Left ventricle myocardium superior (tissue), 1 donor: ENCODE measurements at regions not wholly inside any gene's neighbourhood (a gene's known extent, or its start where the extent isn't known, plus 50 kb on each side); places are given as distances from the start of the nearest gene placed in this dataset.
"Not testable (repeated sequence)": the region's sequence is repeated elsewhere in the genome, so short reads cannot be mapped to it uniquely, and the experiment has no call there.

Experiments
- ATAC-seq: fragments of 200-7000 bp; cut with Tn5 transposase; one replicate; pipeline ENCODE4 v1.9.1; 2020; ENCODE audit warnings: mild to moderate bottlenecking, moderate library complexity
- DNase-seq: peaks from one replicate; pipeline ENCODE4 v3.0.0-alpha.2; 2020
- intact Hi-C: fragments of 100-400 bp; cut with micrococcal nuclease; formaldehyde crosslinking; loops from one replicate; pipeline ENCODE4 v1.11.0; 2022
- donor health status: DM: no; HTN: yes; CAD: no; lungs with severe emphysema.

DNA sequence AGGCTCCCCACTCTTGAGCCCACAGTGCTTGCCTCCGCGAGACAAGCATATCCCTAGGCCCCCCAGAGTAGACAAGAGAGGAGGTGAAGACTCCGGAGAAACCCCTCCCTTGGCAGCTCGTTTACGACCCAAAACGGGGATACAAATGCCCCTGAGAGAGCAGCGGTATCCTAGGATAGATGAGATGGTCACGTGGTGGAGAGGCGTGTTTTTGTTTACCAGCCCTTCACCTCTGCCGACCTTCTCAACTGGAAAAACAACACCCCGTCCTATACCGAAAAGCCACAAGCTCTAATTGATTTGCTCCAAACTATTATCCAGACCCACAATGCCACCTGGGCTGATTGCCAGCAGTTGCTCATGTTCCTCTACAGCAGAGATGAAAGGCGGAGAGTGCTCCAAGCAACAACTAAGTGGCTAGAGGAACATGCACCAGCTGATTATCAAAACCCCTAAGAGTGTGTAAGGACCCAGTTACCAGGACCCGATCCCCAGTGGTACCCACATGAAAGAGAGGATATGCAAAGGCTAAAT, 99.5 kb upstream of the OSBPL11 start:
- DNase-seq: no peak
- intact Hi-C loops: no loop called here
- ATAC-seq: no peak

DNA sequence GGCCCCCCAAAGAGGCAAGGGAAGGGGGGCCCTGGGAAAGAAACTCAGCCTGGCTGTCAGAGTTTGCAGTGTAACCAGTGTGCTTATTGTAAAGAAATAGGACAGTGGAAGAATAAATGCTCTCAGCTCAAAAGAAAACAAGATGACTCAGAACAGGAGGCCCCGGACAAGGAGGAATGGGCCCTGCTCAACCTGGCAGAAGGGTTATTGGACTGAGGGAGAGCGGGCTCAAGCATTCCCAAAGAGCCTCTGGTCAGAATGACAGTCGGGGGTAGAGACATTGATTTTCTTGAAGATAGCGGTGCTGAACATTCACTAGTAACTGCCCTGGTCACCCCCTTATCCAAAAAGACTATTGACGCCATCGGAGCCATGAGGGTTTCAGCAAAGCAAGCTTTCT, 100.4 kb upstream of the OSBPL11 start:
- DNase-seq (no peak), ATAC-seq (no peak)
- intact Hi-C loops: no loop called here

DNA sequence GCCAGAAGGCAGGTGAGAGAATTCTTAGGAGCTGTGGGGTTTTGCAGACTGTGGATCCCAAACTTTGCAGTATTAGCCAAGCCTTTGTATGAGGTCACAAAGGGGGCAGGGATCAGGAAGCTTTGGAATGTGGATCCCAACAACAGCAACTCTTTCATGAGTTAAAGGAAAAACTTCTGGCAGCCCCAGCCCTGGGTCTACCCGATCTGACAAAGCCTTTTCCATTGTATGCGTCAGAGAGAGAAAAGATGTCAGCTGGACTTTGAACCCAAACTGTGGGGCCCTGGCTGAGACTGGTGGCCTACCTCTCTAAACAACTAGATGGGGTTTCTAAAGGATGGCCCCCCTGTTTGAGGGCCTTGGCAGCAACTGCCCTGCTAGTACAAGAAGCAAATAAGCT, 101.8 kb upstream of the OSBPL11 start:
- DNase-seq, intact Hi-C loops, ATAC-seq: not testable (repeated sequence)

DNA sequence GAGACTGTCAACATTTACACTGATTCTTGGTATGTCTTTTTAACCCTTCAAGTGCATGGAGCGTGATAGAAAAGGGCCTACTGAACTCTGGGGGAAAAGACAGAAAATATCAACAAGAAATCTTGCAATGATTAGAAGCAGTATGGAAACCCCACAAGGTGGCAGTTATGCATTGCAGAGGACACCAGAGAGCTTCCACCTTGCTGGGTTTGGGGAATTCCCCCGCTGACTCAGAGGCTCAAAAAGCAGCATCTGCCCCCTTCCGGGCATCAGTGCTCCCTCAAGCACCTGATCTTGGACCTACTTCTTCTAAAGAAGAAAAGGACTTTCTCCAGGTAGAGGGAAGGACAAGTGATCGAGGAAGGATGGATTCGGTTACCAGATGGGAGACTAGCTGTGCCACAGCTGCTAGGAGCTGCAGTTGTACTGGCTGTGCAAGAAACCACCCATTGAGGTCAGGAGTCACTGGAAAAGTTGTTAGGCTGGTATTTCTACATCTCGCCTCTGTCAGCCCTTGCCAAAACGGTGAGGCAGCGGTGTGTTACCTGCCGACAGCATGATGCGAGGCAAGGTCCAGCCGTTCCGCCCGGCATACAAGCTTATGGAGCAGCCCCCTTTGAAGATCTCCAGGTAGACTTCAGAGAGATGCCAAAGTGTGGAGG, 102.8 kb upstream of the OSBPL11 start:
- not testable (repeated sequence) for ATAC-seq

DNA sequence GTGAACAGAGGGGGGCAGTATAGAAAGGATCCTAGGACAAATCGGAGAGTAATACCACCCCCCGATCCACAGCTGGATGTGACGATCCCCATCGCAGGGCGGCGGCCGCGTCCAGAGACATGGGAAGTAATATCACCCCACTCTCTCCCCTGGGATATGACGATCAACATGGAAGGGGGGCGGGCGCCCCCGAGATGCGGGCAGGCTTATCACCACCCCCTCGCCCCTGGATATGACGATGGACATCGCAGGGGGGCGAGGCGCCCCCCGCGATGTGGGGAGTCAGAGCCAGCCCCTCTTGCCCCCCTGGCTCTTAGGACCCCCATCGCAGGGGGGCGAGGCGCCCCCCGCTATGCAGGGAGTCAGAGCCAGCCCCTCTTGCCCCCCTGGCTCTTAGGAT, 120.4 kb upstream of the OSBPL11 start:
- intact Hi-C loops: no loop called here
- ATAC-seq: no peak

More for the DNA sequence above, 102.8 kb upstream of the OSBPL11 start:
- intact Hi-C loops, DNase-seq: not testable (repeated sequence)

DNA sequence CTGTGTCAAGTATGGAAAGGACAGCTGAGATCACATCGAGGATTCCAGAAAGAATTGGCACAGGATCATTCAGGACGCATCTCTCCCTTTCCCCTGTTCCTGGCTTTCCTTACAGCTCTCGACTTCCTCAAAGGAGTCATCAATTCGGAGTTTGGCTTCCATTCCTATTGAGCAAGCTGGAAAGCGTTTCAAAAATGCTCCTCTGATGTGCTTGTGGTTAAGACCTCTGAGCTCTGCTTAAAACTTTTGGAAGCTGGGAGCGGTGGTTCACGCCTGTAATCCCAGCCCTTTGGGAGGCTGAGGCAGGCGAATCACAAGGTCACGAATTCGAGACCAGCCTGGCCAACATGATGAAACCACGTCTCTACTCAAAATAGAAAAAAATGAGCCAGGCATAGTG, 136.9 kb upstream of the OSBPL11 start:
- DNase-seq, ATAC-seq, intact Hi-C loops: not testable (repeated sequence)

More for the DNA sequence above, 120.4 kb upstream of the OSBPL11 start:
- no peak for DNase-seq

DNA sequence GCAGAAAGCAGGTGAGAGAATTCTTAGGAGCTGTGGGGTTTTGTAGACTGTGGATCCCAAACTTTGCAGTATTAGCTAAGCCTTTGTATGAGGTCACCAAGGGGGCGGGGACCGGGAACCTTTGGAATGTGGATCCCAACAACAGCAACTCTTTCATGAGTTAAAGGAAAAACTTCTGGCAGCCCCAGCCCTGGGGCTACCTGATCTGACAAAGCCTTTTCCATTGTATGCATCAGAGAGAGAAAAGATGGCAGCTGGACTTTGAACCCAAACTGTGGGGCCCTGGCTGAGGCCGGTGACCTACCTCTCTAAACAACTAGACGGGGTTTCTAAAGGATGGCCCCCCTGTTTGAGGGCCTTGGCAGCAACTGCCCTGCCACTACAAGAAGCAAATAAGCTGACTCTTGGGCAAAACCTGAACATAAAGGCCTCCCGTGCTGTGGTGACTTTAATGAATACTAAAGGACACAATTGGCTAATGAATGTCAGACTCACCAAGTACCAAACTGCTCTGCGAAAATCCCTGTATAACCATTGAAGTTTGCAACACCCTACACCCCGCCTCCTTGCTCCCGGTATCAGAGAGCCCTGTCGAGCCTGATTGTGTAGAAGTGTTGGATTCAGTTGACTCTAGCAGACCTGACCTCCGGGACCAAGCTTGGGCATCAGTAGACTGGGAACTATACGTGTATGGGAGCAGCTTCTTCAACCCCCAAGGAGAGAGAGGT, 146.9 kb upstream of the OSBPL11 start:
- DNase-seq, intact Hi-C loops, ATAC-seq: not testable (repeated sequence)

DNA sequence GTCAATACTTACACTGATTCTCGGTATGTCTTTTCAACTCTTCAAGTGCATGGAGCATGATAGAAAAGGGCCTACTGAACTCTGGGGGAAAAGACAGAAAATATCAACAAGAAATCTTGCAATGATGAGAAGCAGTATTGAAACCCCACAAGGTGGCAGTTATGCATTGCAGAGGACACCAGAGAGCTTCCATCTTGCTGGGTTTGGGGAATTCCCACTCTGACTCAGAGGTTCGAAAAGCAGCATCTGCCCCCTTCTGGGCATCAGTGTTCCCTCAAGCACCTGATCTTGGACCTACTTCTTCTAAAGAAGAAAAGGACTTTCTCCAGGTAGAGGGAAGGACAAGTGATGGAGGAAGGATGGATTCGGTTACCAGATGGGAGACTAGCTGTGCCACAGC, 147.5 kb upstream of the OSBPL11 start:
- intact Hi-C loops, ATAC-seq: not testable (repeated sequence)

DNA sequence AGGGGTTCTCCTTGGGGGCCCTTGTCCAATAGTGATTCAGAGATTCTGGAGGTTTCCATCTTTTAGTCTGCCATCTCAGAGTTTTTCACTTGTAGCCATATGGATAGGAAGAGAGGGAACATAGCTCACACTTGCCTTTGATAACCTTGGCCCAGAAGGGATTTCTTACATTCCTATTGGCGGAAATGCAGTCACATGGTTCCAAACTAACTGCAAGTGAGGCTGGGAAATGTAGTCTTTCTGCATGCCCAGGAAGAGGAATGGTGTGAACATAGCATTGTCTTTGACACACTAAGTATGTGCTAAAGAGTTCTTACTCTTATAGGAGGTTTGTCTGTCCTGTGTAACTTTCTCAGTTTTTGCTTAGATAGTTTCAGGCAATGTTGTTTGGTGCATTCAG, 161.8 kb upstream of the OSBPL11 start:
- intact Hi-C loops, ATAC-seq, DNase-seq: not testable (repeated sequence)

More for the DNA sequence above, 147.5 kb upstream of the OSBPL11 start:
- not testable (repeated sequence) for DNase-seq

DNA sequence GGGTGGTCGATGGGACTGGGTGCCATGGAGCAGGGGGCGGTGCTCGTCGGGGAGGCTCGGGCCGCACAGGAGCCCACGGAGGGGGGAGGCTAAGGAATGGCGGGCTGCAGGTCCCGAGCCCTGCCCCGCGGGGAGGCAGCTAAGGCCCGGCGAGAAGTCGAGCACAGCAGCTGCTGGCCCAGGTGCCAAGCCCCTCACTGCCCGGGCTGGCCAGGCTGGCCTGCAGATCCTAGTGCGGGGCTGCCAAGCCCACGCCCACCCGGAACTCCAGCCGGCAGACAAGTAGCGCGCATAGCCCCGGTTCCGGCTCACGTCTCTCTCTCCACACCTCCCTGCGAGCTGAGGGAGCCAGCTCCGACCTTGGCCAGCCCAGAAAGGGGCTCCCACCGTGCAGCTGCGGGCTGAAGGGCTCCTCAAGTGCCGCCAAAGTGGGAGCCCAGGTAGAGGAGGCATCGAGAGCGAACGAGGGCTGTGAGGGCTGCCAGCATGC, 163.4 kb upstream of the OSBPL11 start:
- intact Hi-C loops, ATAC-seq, DNase-seq: not testable (repeated sequence)

DNA sequence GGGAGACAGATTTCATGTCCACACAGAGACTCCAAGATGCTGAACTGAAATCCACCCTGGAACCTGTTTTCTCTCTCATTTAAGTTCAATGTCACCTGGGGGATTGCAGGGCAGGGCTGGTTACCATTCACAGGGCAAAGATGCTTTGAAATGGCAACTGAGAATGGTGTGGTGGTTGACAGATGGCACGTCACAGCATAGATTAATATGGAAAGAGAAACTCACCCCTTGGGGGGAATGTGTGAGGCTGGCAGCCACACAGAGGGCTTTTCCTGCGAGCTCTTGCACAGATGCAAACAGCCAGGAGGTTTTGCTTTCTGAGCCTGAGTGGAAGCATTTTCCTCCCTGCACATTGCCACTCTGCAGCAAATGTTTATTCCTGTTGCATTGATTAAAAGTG, 167.3 kb upstream of the OSBPL11 start:
- DNase-seq, intact Hi-C loops, ATAC-seq: not testable (repeated sequence)

DNA sequence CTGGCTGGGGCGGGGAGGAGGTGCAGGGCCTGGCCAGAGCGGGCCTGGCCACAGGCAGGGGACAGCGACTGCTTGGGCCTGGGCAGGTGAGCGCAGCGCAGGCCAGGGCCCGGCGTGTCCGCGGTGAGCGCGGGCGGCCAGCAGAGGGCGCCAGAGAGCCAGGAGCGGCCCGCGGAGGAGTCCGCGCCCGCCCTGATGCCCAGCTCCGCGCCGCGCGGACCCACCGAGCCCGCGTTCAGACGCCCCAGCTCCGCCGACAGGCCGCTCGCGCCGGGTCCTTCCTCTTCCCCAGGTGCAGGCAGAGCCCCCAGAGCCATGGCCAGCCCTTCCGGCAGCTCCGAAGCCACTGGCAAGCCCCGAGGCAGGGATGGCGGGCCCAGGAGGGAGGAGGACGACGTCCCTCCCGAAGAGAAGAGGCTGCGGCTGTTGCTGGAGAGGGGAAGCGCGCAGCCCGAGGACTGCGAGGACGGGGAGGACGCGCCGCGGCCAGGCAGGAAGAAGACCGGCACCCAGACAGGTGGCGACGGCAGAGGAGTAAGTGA, 171.1 kb upstream of the OSBPL11 start:
- intact Hi-C loops, ATAC-seq: not testable (repeated sequence)
- DNase-seq: peak; percentile 79

DNA sequence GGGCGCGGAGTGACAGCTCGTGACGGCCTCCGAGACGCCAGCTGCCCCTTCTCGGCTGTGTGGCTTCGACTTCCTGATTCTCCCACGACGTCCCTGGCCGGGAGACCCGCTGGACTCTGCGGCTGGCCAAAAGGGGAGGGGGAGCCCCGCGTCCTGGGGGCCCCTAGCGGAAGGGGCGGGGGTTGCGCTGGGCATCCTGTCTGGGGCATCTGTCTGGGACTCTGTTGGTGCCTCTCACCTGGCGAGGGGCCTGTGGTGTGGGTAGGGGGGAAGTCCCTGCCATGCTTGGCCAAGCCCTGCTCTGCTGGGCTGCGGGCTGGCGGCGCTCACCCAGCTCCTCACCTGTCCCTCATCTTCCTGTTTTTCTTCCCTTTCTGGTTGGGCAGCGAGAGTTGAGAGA, 171.6 kb upstream of the OSBPL11 start:
- ATAC-seq, intact Hi-C loops, DNase-seq: not testable (repeated sequence)

DNA sequence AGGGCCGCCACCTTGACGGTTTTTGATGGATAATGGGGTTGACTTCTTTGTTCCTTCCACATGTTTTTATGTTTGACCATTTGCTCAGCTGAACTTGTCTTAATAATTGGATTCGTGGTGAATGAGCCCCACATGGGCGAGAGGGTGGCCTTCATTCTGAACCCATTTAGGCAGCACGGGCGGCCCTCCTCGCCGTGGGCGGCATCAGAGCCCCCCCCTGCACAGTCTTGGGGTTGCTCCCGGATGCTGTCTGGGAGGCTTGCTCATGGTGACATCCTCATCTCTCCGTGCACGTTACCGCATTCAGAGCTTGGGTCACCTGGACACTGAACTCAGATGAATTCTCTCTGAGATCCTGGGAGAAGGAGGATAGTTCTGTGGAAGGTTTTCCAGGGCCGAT, 172.3 kb upstream of the OSBPL11 start:
- DNase-seq (no peak), ATAC-seq (no peak)
- intact Hi-C loops: no loop called here

DNA sequence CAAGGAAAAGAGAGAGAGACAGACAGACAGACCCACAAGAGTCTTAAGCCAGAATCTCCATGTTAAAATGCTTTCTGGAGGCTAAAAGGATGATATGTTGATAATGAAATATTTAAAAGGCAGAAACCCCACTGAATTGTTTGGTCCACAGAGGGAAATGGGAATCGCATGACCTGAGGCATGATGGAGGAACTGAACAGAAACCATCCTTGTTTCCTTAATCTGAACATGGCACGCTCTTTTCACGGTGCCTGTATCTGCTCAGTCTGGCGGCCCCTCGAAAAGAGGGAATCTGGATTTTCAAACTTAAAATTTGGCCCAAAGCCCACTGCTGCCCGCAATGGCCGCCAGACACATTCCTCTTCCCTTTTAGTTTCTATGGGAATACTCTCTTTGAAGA, 173.5 kb upstream of the OSBPL11 start:
- intact Hi-C loops, ATAC-seq, DNase-seq: not testable (repeated sequence)

DNA sequence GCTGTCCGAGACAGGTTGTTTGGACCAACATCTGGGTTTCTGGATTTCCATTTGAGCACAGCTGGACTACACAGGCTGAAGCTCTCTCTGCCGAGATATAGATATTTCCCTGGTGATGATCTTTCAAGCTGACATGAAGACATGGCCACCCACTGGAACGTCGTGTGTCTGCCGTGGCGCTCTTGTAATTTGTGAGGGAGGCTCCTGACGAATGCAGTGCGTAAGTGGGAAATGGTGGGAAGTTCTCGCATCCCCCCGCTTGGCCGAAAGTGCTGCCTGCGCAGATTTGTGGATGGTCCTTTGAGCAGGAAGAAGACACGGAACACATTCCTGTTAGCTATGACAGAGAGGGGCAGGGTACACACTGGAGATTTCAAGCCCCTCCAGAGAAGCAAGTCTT, 176.2 kb upstream of the OSBPL11 start:
- ATAC-seq, intact Hi-C loops, DNase-seq: not testable (repeated sequence)

DNA sequence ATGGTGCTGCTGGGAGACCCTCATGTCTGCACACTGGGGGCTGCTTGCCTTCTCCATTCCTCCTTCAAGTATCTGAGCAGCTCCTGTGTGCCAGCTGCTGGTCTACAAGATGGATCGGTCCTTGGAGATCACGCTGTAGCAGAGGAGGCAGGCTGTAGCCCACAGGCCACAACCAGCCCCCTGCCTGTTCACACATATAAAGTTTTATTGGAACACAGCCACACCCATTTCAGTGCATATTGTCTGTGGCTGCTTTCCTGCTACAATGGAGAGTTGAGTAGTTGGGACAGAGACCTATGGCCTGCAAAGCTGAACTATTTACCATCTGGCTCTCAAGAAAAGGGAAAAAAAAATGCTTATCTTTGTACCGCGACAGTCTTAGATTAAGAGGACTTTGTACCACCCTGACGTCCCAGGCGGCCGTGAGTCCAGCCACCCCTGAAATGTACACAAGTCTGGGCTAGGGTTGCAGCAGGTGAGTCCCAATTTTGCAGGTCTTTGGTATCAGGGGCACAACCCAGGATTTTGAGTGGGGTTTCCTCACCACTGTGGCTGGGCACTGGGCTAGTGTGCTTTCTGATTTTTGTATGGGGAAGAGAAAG, 179.2 kb upstream of the OSBPL11 start:
- ATAC-seq, DNase-seq, intact Hi-C loops: not testable (repeated sequence)

DNA sequence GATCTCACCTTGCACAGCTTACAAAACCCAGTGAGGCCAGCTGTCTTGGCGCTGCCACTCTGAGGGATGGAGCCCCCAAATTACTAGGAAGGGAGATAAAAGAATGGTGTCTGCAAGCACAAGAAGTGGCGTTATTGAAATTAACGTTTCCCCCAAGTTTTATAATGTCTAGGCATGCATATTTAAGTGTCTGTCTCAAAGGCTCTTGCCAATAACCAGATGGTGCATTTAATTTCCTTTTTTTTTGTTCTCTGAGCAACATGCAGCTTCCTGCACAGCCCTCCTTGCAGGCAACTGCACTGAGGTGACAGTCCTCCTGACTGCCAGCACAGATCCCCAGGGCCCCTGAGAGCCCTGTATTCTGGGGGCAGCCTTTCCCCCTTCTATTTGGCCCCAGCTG, 179.8 kb upstream of the OSBPL11 start:
- intact Hi-C loops, DNase-seq, ATAC-seq: not testable (repeated sequence)

DNA sequence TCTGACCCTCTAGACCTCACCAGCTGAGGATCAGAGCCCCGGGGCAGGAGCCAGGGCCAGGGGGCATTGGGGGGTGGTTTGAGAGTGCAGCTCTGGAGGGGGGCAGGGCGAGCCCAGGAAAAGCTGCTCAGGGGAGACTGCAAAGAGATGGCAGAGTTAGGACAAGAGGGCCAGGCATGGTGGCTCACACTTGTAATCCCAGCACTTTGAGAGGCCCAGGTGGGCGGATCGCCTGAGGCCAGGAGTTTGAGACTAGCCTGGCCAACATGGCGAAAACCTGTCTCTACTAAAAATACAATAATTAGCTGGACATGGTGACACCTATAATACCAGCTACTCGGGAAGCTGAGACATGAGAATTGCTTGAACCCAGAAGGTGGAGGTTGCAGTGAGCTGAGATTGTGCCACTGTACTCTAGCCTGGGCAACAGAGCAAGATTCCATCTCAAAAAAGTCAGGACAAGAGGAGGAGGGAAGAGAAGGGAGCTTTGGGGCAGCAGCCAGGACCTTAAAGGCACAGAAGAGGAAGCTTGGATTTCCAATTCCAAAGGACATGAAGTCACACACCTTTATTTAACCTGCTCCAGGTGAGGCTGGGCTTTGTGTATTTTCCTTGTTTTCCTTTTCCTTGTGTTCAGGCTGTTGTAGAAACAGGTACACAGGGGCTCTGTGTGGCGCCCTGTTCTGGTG, 180.5 kb upstream of the OSBPL11 start:
- intact Hi-C loops, DNase-seq, ATAC-seq: not testable (repeated sequence)
